ENCODE measurements at regions not wholly inside any gene's neighbourhood (a gene's known extent, or its start where the extent isn't known, plus 50 kb on each side); places are given as distances from the start of the nearest gene placed in this dataset.

DNA sequence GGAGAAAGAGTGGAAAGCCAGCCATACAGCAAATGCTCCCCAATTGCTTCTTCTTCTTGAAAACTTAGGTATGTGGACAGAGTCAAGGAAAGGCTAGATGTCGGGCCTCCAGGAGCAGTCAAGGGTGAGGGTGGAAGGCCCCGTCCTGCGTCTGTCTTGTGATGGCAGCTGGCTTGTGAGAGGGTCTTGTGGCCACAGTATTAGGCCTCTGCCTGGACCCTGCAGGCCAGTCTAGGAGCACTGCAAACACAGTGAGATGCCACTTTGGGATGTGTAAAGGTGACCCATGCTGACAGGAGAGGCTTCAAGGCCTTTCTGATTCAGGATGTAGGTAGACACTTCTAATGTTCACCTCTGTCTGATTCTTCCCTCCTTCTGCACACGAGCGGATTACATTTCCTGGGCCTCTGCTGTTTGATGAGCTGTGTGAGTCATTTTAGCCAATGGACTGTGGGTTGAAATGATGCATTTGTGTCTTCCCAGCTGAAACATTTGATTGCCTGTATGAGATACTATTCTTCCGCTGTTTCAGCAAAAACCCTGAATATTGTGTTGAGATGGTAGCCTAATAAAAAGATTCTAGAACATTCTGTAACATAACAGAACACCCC lies 135.4 kb downstream of the EMX2 start:
- H3K9me3 Mint-ChIP-seq, result no peaks in the 10 kb centered on the region
- ATAC-seq, result no peak
- TF ChIP-seq EZH2phosphoT487 (IDR thresholded peaks at IDR 0.05; ENCODE audit: unreplicated experiment) (no peak), ZNF114 (CRISPR knock-in tag; IDR thresholded peaks at IDR 0.05) (no peak)
- TF ChIP-seq, protein P1, sequence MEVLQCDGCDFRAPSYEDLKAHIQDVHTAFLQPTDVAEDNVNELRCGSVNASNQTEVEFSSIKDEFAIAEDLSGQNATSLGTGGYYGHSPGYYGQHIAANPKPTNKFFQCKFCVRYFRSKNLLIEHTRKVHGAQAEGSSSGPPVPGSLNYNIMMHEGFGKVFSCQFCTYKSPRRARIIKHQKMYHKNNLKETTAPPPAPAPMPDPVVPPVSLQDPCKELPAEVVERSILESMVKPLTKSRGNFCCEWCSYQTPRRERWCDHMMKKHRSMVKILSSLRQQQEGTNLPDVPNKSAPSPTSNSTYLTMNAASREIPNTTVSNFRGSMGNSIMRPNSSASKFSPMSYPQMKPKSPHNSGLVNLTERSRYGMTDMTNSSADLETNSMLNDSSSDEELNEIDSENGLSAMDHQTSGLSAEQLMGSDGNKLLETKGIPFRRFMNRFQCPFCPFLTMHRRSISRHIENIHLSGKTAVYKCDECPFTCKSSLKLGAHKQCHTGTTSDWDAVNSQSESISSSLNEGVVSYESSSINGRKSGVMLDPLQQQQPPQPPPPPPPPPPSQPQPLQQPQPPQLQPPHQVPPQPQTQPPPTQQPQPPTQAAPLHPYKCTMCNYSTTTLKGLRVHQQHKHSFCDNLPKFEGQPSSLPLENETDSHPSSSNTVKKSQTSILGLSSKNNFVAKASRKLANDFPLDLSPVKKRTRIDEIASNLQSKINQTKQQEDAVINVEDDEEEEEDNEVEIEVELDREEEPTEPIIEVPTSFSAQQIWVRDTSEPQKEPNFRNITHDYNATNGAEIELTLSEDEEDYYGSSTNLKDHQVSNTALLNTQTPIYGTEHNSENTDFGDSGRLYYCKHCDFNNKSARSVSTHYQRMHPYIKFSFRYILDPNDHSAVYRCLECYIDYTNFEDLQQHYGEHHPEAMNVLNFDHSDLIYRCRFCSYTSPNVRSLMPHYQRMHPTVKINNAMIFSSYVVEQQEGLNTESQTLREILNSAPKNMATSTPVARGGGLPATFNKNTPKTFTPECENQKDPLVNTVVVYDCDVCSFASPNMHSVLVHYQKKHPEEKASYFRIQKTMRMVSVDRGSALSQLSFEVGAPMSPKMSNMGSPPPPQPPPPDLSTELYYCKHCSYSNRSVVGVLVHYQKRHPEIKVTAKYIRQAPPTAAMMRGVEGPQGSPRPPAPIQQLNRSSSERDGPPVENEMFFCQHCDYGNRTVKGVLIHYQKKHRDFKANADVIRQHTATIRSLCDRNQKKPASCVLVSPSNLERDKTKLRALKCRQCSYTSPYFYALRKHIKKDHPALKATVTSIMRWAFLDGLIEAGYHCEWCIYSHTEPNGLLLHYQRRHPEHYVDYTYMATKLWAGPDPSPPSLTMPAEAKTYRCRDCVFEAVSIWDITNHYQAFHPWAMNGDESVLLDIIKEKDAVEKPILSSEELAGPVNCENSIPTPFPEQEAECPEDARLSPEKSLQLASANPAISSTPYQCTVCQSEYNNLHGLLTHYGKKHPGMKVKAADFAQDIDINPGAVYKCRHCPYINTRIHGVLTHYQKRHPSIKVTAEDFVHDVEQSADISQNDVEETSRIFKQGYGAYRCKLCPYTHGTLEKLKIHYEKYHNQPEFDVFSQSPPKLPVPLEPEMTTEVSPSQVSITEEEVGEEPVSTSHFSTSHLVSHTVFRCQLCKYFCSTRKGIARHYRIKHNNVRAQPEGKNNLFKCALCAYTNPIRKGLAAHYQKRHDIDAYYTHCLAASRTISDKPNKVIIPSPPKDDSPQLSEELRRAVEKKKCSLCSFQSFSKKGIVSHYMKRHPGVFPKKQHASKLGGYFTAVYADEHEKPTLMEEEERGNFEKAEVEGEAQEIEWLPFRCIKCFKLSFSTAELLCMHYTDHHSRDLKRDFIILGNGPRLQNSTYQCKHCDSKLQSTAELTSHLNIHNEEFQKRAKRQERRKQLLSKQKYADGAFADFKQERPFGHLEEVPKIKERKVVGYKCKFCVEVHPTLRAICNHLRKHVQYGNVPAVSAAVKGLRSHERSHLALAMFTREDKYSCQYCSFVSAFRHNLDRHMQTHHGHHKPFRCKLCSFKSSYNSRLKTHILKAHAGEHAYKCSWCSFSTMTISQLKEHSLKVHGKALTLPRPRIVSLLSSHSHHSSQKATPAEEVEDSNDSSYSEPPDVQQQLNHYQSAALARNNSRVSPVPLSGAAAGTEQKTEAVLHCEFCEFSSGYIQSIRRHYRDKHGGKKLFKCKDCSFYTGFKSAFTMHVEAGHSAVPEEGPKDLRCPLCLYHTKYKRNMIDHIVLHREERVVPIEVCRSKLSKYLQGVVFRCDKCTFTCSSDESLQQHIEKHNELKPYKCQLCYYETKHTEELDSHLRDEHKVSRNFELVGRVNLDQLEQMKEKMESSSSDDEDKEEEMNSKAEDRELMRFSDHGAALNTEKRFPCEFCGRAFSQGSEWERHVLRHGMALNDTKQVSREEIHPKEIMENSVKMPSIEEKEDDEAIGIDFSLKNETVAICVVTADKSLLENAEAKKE (CRISPR knock-in tag; IDR thresholded peaks at IDR 0.05), result no peak
- no peaks in the 10 kb centered on the region for H3K36me3 Mint-ChIP-seq (ENCODE audit: low read depth)
- Histone ChIP-seq H3F3A (replicated peaks; ENCODE audit: low read depth) (no peaks in the 10 kb centered on the region), H3K27ac (ENCODE audit: low read depth) (no peak overlapping the region), H3K27me3 (ENCODE audit: insufficient read depth) (no peaks in the 10 kb centered on the region), H3K79me2 (replicated peaks; ENCODE audit: insufficient read depth) (no peaks in the 10 kb centered on the region), H3K9me2 (ENCODE audit: insufficient read depth) (no peaks in the 10 kb centered on the region), H3K4me2 (no peak overlapping the region), H3K4me1 (ENCODE audit: insufficient read depth) (no peaks in the 10 kb centered on the region), H3K36me3 (ENCODE audit: insufficient read depth) (no peaks in the 10 kb centered on the region), H4K20me1 (replicated peaks; ENCODE audit: insufficient read depth) (no peaks in the 10 kb centered on the region; the same call in 1 of the 2 replicates), H3K4me3 (no peak overlapping the region), H2AFZ (no peak overlapping the region)
- H3K4me1 Mint-ChIP-seq, result peaks cover 10% of the 10 kb centered on the region; the same call in 2 of the 3 replicates
- no peak for DNase-seq (ENCODE audit: low spot score)
- no peak overlapping the region for H3K27ac Mint-ChIP-seq
- H3K27me3 Mint-ChIP-seq (ENCODE audit: insufficient read depth, low read depth, poor library complexity), result peaks cover 2% of the 10 kb centered on the region
- no peak overlapping the region for H3K4me3 Mint-ChIP-seq

DNA sequence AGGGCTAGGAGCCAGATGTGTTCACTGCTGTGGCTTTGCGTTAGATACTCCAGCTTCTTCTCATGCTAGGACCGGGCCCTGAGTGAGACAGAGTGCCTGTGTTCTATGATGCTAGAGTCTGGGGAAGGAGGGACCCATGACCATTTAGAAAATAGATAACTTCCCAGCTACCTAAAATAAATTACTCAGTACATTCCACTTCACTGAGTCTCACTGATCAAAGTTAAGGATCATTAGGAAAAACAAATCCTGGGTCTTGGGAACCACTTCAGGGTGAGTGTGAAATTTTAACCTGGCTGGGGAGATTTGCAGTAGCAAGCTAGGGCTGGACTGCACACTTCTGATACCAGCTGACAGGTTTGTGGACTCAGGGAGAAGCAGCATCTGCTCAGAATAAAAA lies 138.1 kb downstream of the EMX2 start:
- Histone ChIP-seq H3K4me1 (ENCODE audit: insufficient read depth) (no peaks in the 10 kb centered on the region), H3K36me3 (ENCODE audit: insufficient read depth) (no peaks in the 10 kb centered on the region), H4K20me1 (replicated peaks; ENCODE audit: insufficient read depth) (no peaks in the 10 kb centered on the region; the same call in 1 of the 2 replicates), H2AFZ (no peak overlapping the region), H3K27me3 (ENCODE audit: insufficient read depth) (no peaks in the 10 kb centered on the region), H3K79me2 (replicated peaks; ENCODE audit: insufficient read depth) (no peaks in the 10 kb centered on the region), H3K27ac (ENCODE audit: low read depth) (no peak overlapping the region), H3K4me3 (no peak overlapping the region), H3F3A (replicated peaks; ENCODE audit: low read depth) (no peaks in the 10 kb centered on the region), H3K9me2 (ENCODE audit: insufficient read depth) (no peaks in the 10 kb centered on the region), H3K4me2 (no peak overlapping the region)
- DNase-seq (ENCODE audit: low spot score) (no peak), ATAC-seq (no peak)
- Mint-ChIP-seq H3K9me3 (no peaks in the 10 kb centered on the region), H3K4me3 (no peak overlapping the region), H3K4me1 (peaks cover 7% of the 10 kb centered on the region), H3K27me3 (ENCODE audit: insufficient read depth, low read depth, poor library complexity) (no peaks in the 10 kb centered on the region), H3K36me3 (ENCODE audit: low read depth) (no peaks in the 10 kb centered on the region), H3K27ac (no peak overlapping the region)
- TF ChIP-seq EZH2phosphoT487 (IDR thresholded peaks at IDR 0.05; ENCODE audit: unreplicated experiment) (no peak), STAT1 (IDR thresholded peaks at IDR 0.05; ENCODE audit: unreplicated experiment) (no peak), NANOG (IDR thresholded peaks at IDR 0.05; ENCODE audit: borderline replicate concordance) (no peak), CREB1 (CRISPR knock-in tag; IDR thresholded peaks at IDR 0.05; ENCODE audit: low read depth) (no peak)
- TF ChIP-seq, protein P2, sequence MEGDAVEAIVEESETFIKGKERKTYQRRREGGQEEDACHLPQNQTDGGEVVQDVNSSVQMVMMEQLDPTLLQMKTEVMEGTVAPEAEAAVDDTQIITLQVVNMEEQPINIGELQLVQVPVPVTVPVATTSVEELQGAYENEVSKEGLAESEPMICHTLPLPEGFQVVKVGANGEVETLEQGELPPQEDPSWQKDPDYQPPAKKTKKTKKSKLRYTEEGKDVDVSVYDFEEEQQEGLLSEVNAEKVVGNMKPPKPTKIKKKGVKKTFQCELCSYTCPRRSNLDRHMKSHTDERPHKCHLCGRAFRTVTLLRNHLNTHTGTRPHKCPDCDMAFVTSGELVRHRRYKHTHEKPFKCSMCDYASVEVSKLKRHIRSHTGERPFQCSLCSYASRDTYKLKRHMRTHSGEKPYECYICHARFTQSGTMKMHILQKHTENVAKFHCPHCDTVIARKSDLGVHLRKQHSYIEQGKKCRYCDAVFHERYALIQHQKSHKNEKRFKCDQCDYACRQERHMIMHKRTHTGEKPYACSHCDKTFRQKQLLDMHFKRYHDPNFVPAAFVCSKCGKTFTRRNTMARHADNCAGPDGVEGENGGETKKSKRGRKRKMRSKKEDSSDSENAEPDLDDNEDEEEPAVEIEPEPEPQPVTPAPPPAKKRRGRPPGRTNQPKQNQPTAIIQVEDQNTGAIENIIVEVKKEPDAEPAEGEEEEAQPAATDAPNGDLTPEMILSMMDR (conservative IDR thresholded peaks at IDR 0.05; ENCODE audit: low read depth in 2 of 2), result no peak

Measured in GM23338 (cell line).